SK-N-SH (cell line): ENCODE measurements at regions not wholly inside any gene's neighbourhood (a gene's known extent, or its start where the extent isn't known, plus 50 kb on each side); places are given as distances from the start of the nearest gene placed in this dataset.

Experiments used
- CTCF ChIA-PET: fragments of 300-600, 350-600 bp; formaldehyde crosslinking; extraction: SDS; loops from one replicate; lab custom pipeline; 2021; lab: Yijun Ruan, JAX
- POLR2A ChIA-PET: fragments of 350-600 bp; sonication (Branson Sonifier 250); formaldehyde crosslinking; extraction: SDS; loops from one replicate; lab custom pipeline; 2020; ENCODE audit warnings: antibody characterized with exemption, inconsistent platforms; lab: Yijun Ruan, JAX
- DNase-seq: peaks from one replicate; pipeline ENCODE4 v3.0.0; 2012
- H2AFZ ChIP-seq: fragments of 200-600 bp; sonication (generic); 2 replicates; pipeline ENCODE4 v1.8.1; 2016; ENCODE audit warnings: antibody characterized with exemption, mild to moderate bottlenecking, low read depth
- H3F3A ChIP-seq: fragments of 200-600 bp; sonication (generic); replicated peaks from 2 replicates; pipeline ENCODE3; 2016; ENCODE audit warnings: antibody characterized with exemption, mild to moderate bottlenecking; ENCODE audit not compliant: insufficient read depth
- H3K27ac ChIP-seq, 2 experiments: fragments of 200-500 bp in 1 of 2; fragments of 200-600 bp in 1 of 2; sonication (Bioruptor generic) in 1 of 2; sonication (generic), shearing (Covaris generic) in 1 of 2; 2 replicates each; pipeline versions ENCODE4 v1.5.1 to v1.6.1; 2014 to 2016; ENCODE audit warnings: low read depth in 2 of 2, inconsistent platforms in 1 of 2, low read length in 1 of 2, mild to moderate bottlenecking in 1 of 2, mixed read lengths in 1 of 2
- H3K27me3 ChIP-seq: fragments of 200-600 bp; sonication (generic), shearing (Covaris generic); 2 replicates; pipeline ENCODE4 v1.6.1; 2016; ENCODE audit warnings: mixed run types; ENCODE audit not compliant: insufficient read depth
- H3K36me3 ChIP-seq, 2 experiments: fragments of 200-500 bp in 1 of 2; fragments of 200-600 bp in 1 of 2; sonication (Bioruptor generic) in 1 of 2; sonication (generic) in 1 of 2; replicated peaks in 1 of 2; 2 replicates each; pipeline versions ENCODE3 to v1.5.1; 2014 to 2016; ENCODE audit warnings: low read length in 1 of 2, mild to moderate bottlenecking in 1 of 2; ENCODE audit not compliant: insufficient read depth in 2 of 2, control insufficient read depth in 1 of 2
- H3K4me1 ChIP-seq, 2 experiments: fragments of 200-500 bp in 1 of 2; fragments of 200-600 bp in 1 of 2; sonication (Bioruptor generic) in 1 of 2; sonication (generic), shearing (Covaris generic) in 1 of 2; 2 replicates each; pipeline versions ENCODE4 v1.5.1 to v1.6.1; 2014 to 2016; ENCODE audit warnings: low read depth in 1 of 2, low read length in 1 of 2, mixed run types in 1 of 2; ENCODE audit not compliant: insufficient read depth in 2 of 2, control insufficient read depth in 1 of 2
- H3K4me2 ChIP-seq: fragments of 200-600 bp; sonication (generic), shearing (Covaris generic); 2 replicates; pipeline ENCODE4 v1.6.1; 2017; ENCODE audit warnings: mixed run types
- H3K4me3 ChIP-seq, 2 experiments: fragments of 200-500 bp in 1 of 2; fragments of 200-600 bp in 1 of 2; sonication (Bioruptor generic) in 1 of 2; sonication (generic), shearing (Covaris generic) in 1 of 2; 2 replicates each; pipeline versions ENCODE4 v1.5.1 to v1.8.1; 2014 to 2016; ENCODE audit warnings: low read depth in 2 of 2, inconsistent platforms in 1 of 2, low read length in 1 of 2, mild to moderate bottlenecking in 1 of 2, mixed read lengths in 1 of 2, moderate library complexity in 1 of 2
- H3K79me2 ChIP-seq: fragments of 200-600 bp; sonication (generic); 2 replicates; pipeline ENCODE4 v1.8.1; 2017; ENCODE audit warnings: mild to moderate bottlenecking; ENCODE audit not compliant: insufficient read depth
- H3K9ac ChIP-seq: fragments of 200-600 bp; sonication (generic); 2 replicates; pipeline ENCODE4 v1.6.1; 2017; ENCODE audit warnings: mixed run types
- H3K9me2 ChIP-seq: fragments of 200-600 bp; sonication (generic); 2 replicates; pipeline ENCODE4 v1.6.1; 2017; ENCODE audit warnings: mixed run types
- H3K9me3 ChIP-seq: fragments of 200-600 bp; sonication (generic); 2 replicates; pipeline ENCODE4 v1.6.1; 2017; ENCODE audit warnings: mixed run types, mild to moderate bottlenecking, moderate library complexity
- H4K20me1 ChIP-seq: fragments of 200-600 bp; sonication (generic); 2 replicates; pipeline ENCODE4 v1.6.1; 2017; ENCODE audit warnings: mild to moderate bottlenecking, mixed run types; ENCODE audit not compliant: insufficient read depth
- CHD2 ChIP-seq: fragments of 150-350 bp; IDR thresholded peaks from 2 replicates; pipeline ENCODE4 v1.6.1; 2018; ENCODE audit warnings: low read length; ENCODE audit not compliant: partially characterized antibody
- ELF1 ChIP-seq: IDR thresholded peaks from 2 replicates; pipeline ENCODE4 v1.4.0; 2012
- FOSL2 ChIP-seq: IDR thresholded peaks from 2 replicates; pipeline ENCODE4 v1.4.0; 2012; ENCODE audit warnings: low read depth, mild to moderate bottlenecking, moderate library complexity, borderline replicate concordance
- FOXM1 ChIP-seq: IDR thresholded peaks from 2 replicates; pipeline ENCODE4 v1.4.0; 2012; ENCODE audit warnings: low read depth, mild to moderate bottlenecking
- GABPA ChIP-seq: IDR thresholded peaks from 2 replicates; pipeline ENCODE4 v1.4.0; 2012; ENCODE audit warnings: low read depth, mild to moderate bottlenecking
- GATA2 ChIP-seq: sonication (generic); formaldehyde crosslinking; IDR thresholded peaks from 2 replicates; pipeline ENCODE4 v1.5.0; 2020; ENCODE audit warnings: mild to moderate bottlenecking, missing genetic modification reagents
- JUND ChIP-seq: IDR thresholded peaks from 2 replicates; pipeline ENCODE4 v1.4.0; 2012
- MEF2A ChIP-seq: IDR thresholded peaks from 2 replicates; pipeline ENCODE4 v1.4.0; 2012; ENCODE audit warnings: low read depth, borderline replicate concordance
- RAD21 ChIP-seq: IDR thresholded peaks from 2 replicates; pipeline ENCODE4 v1.6.1; 2012; ENCODE audit warnings: mild to moderate bottlenecking, low read length
- RCOR1 ChIP-seq: fragments of 150-350 bp; IDR thresholded peaks from 2 replicates; pipeline ENCODE4 v1.6.1; 2017; ENCODE audit warnings: antibody characterized with exemption, low read length
- REST ChIP-seq: IDR thresholded peaks from 2 replicates; pipeline ENCODE4 v1.6.1; 2012; ENCODE audit warnings: mild to moderate bottlenecking, low read depth, low read length, moderate library complexity
- RFX5 ChIP-seq: IDR thresholded peaks from 2 replicates; pipeline ENCODE4 v1.6.1; 2012; ENCODE audit warnings: mild to moderate bottlenecking, improper control_type of control experiment, low read length
- SIN3A ChIP-seq: IDR thresholded peaks from 2 replicates; pipeline ENCODE4 v1.6.1; 2012; ENCODE audit warnings: low read depth, mild to moderate bottlenecking, low read length, moderate library complexity, borderline replicate concordance
- SMC3 ChIP-seq: IDR thresholded peaks from 2 replicates; pipeline ENCODE4 v1.6.1; 2012; ENCODE audit warnings: low read depth, low read length, improper control_type of control experiment
- TAF1 ChIP-seq: IDR thresholded peaks from 2 replicates; pipeline ENCODE4 v1.6.1; 2012; ENCODE audit warnings: low read depth, mild to moderate bottlenecking, low read length, moderate library complexity, borderline replicate concordance
- TEAD4 ChIP-seq: IDR thresholded peaks from 2 replicates; pipeline ENCODE4 v1.4.0; 2012; ENCODE audit warnings: mild to moderate bottlenecking, borderline replicate concordance; ENCODE audit not compliant: insufficient read depth
- USF1 ChIP-seq: IDR thresholded peaks from 2 replicates; pipeline ENCODE4 v1.4.0; 2012; ENCODE audit warnings: low read depth, borderline replicate concordance
- USF2 ChIP-seq: fragments of 150-350 bp; IDR thresholded peaks from 2 replicates; pipeline ENCODE4 v1.6.1; 2017; ENCODE audit warnings: antibody characterized with exemption, low read length, low read depth, borderline replicate concordance
- ZBTB33 ChIP-seq: IDR thresholded peaks from 2 replicates; pipeline ENCODE4 v1.4.0; 2012; ENCODE audit warnings: low read depth, borderline replicate concordance
- WGBS: methylation state at CpG from one replicate; pipeline ENCODE4 v1.1.6; 2017; ENCODE audit warnings: low lambda C conversion rate; 5-methylcytosine and 5-hydroxymethylcytosine counted together

- no peak for DNase-seq
- Histone ChIP-seq H3F3A (peaks cover 6% of the 10 kb centered on the region), H3K27me3 (no peaks in the 10 kb centered on the region; the same call in 1 of the 2 replicates), H3K4me2 (no peak overlapping the region), H3K4me1 (no peaks in the 10 kb centered on the region; a peak in 1 of 4 replicates), H2AFZ (no peak overlapping the region)
- CTCF ChIA-PET = interaction anchor here (2.9 kb wide), 1 partner anchor 9 kb away, joined by 13 read pairs; no protein-coding TSS in a partner anchor
- no peak for TF ChIP-seq GATA2 (CRISPR knock-in tag)
- TF ChIP-seq JUND = no peak
- TF ChIP-seq GABPA = no peak
- no peak for TF ChIP-seq REST
- no peak for TF ChIP-seq ELF1
- no peak for TF ChIP-seq RAD21
- no peak for TF ChIP-seq RFX5
- no peak for TF ChIP-seq MEF2A
- TF ChIP-seq ZBTB33 = no peak
- TF ChIP-seq CHD2 = no peak
- TF ChIP-seq TAF1 = no peak
- TF ChIP-seq USF2 = no peak
- TF ChIP-seq SIN3A = no peak
- no peak for TF ChIP-seq FOSL2
- no peak for TF ChIP-seq RCOR1
- TF ChIP-seq SMC3 = no peak
- TF ChIP-seq USF1 = no peak
- TF ChIP-seq TEAD4 = no peak
- TF ChIP-seq FOXM1 = no peak
- TF ChIP-seq, all 33 proteins: peak for 0
- 84% methylated on average over 1 of the region's 1 CpG for WGBS
- Histone ChIP-seq H3K79me2 (no peaks in the 10 kb centered on the region), H3K36me3 (no peaks in the 10 kb centered on the region), H3K27ac (no peak overlapping the region), H4K20me1 (no peaks in the 10 kb centered on the region), H3K9me2 (no peaks in the 10 kb centered on the region), H3K9ac (no peak overlapping the region), H3K9me3 (no peaks in the 10 kb centered on the region), H3K4me3 (no peak overlapping the region)
- POLR2A ChIA-PET = no interaction called here
Measured at GRCh38 chr10:30680908-30681307, 51.4 kb upstream of the LYZL2 start.
